ENCODE measurements at regions not wholly inside any gene's neighbourhood (a gene's known extent, or its start where the extent isn't known, plus 50 kb on each side); places are given as distances from the start of the nearest gene placed in this dataset.

- WGBS, 2 experiments (ENCODE audit: insufficient coverage in 2 of 2), result 84 to 86% methylated on average over 3 to 8 of the region's 13 CpGs
- no peak overlapping the region for H3K4me3 ChIP-seq (ENCODE audit: extremely low read depth, insufficient read depth, low read length, poor library complexity, severe bottlenecking)
- no peaks in the 10 kb centered on the region for H3K36me3 ChIP-seq (ENCODE audit: control insufficient read depth, insufficient read depth, low read length)
- H3K27ac ChIP-seq (ENCODE audit: low read depth, low read length, severe bottlenecking), result no peak overlapping the region
- H3K4me1 ChIP-seq (ENCODE audit: control insufficient read depth, insufficient read depth, low read length, poor library complexity, severe bottlenecking), result no peaks in the 10 kb centered on the region
- peaks cover 5% of the 10 kb centered on the region for H3K9me3 ChIP-seq (ENCODE audit: control insufficient read depth, low read length)
Observed at GRCh38 chr16:77574867-77575624, 140.2 kb upstream of the ADAMTS18 start.

GRCh38 chr16:77579351-77579891 lies 142.9 kb upstream of the NUDT7 start:
- peaks cover 5% of the 10 kb centered on the region for H3K9me3 ChIP-seq (ENCODE audit: control insufficient read depth, low read length)
- H3K27ac ChIP-seq (ENCODE audit: low read depth, low read length, severe bottlenecking), result no peak overlapping the region
- no peak overlapping the region for H3K4me3 ChIP-seq (ENCODE audit: extremely low read depth, insufficient read depth, low read length, poor library complexity, severe bottlenecking)
- 92 to 100% methylated on average over 2 of the region's 3 CpGs for WGBS, 2 experiments (ENCODE audit: insufficient coverage in 2 of 2)
- H3K36me3 ChIP-seq (ENCODE audit: control insufficient read depth, insufficient read depth, low read length), result no peaks in the 10 kb centered on the region
- H3K4me1 ChIP-seq (ENCODE audit: control insufficient read depth, insufficient read depth, low read length, poor library complexity, severe bottlenecking), result peaks cover 8% of the 10 kb centered on the region

- 65 to 67% methylated on average over 2 of the region's 2 CpGs for WGBS, 2 experiments (ENCODE audit: insufficient coverage in 2 of 2)
- peaks cover 12% of the 10 kb centered on the region for H3K4me1 ChIP-seq (ENCODE audit: control insufficient read depth, insufficient read depth, low read length, poor library complexity, severe bottlenecking)
- peaks cover 5% of the 10 kb centered on the region for H3K9me3 ChIP-seq (ENCODE audit: control insufficient read depth, low read length)
- no peak overlapping the region for H3K4me3 ChIP-seq (ENCODE audit: extremely low read depth, insufficient read depth, low read length, poor library complexity, severe bottlenecking)
- H3K27ac ChIP-seq (ENCODE audit: low read depth, low read length, severe bottlenecking), result no peak overlapping the region
- H3K36me3 ChIP-seq (ENCODE audit: control insufficient read depth, insufficient read depth, low read length), result no peaks in the 10 kb centered on the region
Observed at GRCh38 chr16:77581706-77582105, 140.6 kb upstream of the NUDT7 start.

GRCh38 chr16:77584205-77584859 lies 138.0 kb upstream of the NUDT7 start:
- 67 to 93% methylated on average over 1 to 2 of the region's 7 CpGs for WGBS, 2 experiments (ENCODE audit: insufficient coverage in 2 of 2)
- peaks cover 21% of the 10 kb centered on the region for H3K4me1 ChIP-seq (ENCODE audit: control insufficient read depth, insufficient read depth, low read length, poor library complexity, severe bottlenecking)
- H3K36me3 ChIP-seq (ENCODE audit: control insufficient read depth, insufficient read depth, low read length), result no peaks in the 10 kb centered on the region
- no peaks in the 10 kb centered on the region for H3K9me3 ChIP-seq (ENCODE audit: control insufficient read depth, low read length)
- H3K4me3 ChIP-seq (ENCODE audit: extremely low read depth, insufficient read depth, low read length, poor library complexity, severe bottlenecking), result no peak overlapping the region
- no peak overlapping the region for H3K27ac ChIP-seq (ENCODE audit: low read depth, low read length, severe bottlenecking)

- Histone ChIP-seq H3K4me3 (ENCODE audit: extremely low read depth, insufficient read depth, low read length, poor library complexity, severe bottlenecking) (no peak overlapping the region), H3K27ac (ENCODE audit: low read depth, low read length, severe bottlenecking) (no peak overlapping the region), H3K9me3 (ENCODE audit: control insufficient read depth, low read length) (no peaks in the 10 kb centered on the region), H3K4me1 (ENCODE audit: control insufficient read depth, insufficient read depth, low read length, poor library complexity, severe bottlenecking) (peaks cover 21% of the 10 kb centered on the region), H3K36me3 (ENCODE audit: control insufficient read depth, insufficient read depth, low read length) (no peaks in the 10 kb centered on the region)
- WGBS, 2 experiments (ENCODE audit: insufficient coverage in 2 of 2), result 90 to 91% methylated on average over 7 to 15 of the region's 16 CpGs
Observed at GRCh38 chr16:77585379-77586251, 136.7 kb upstream of the NUDT7 start.

GRCh38 chr16:77588389-77588788 lies 133.9 kb upstream of the NUDT7 start:
- Histone ChIP-seq H3K27ac (ENCODE audit: low read depth, low read length, severe bottlenecking) (no peak overlapping the region), H3K9me3 (ENCODE audit: control insufficient read depth, low read length) (no peaks in the 10 kb centered on the region), H3K36me3 (ENCODE audit: control insufficient read depth, insufficient read depth, low read length) (no peaks in the 10 kb centered on the region), H3K4me3 (ENCODE audit: extremely low read depth, insufficient read depth, low read length, poor library complexity, severe bottlenecking) (no peak overlapping the region), H3K4me1 (ENCODE audit: control insufficient read depth, insufficient read depth, low read length, poor library complexity, severe bottlenecking) (peaks cover 17% of the 10 kb centered on the region)
- WGBS, 2 experiments (ENCODE audit: insufficient coverage in 2 of 2), result 78 to 90% methylated on average over 2 to 3 of the region's 3 CpGs

GRCh38 chr16:77589071-77589765 lies 133.1 kb upstream of the NUDT7 start:
- no peaks in the 10 kb centered on the region for H3K36me3 ChIP-seq (ENCODE audit: control insufficient read depth, insufficient read depth, low read length)
- no peaks in the 10 kb centered on the region for H3K9me3 ChIP-seq (ENCODE audit: control insufficient read depth, low read length)
- H3K4me1 ChIP-seq (ENCODE audit: control insufficient read depth, insufficient read depth, low read length, poor library complexity, severe bottlenecking), result peaks cover 17% of the 10 kb centered on the region
- whole genome bisulfite sequencing, 2 experiments (ENCODE audit: insufficient coverage in 2 of 2), result 86 to 94% methylated on average over 8 to 9 of the region's 10 CpGs
- H3K27ac ChIP-seq (ENCODE audit: low read depth, low read length, severe bottlenecking), result no peak overlapping the region
- no peak overlapping the region for H3K4me3 ChIP-seq (ENCODE audit: extremely low read depth, insufficient read depth, low read length, poor library complexity, severe bottlenecking)

- H3K4me3 ChIP-seq (ENCODE audit: extremely low read depth, insufficient read depth, low read length, poor library complexity, severe bottlenecking), result no peak overlapping the region
- H3K9me3 ChIP-seq (ENCODE audit: control insufficient read depth, low read length), result no peaks in the 10 kb centered on the region
- no peak overlapping the region for H3K27ac ChIP-seq (ENCODE audit: low read depth, low read length, severe bottlenecking)
- H3K4me1 ChIP-seq (ENCODE audit: control insufficient read depth, insufficient read depth, low read length, poor library complexity, severe bottlenecking), result peaks cover 22% of the 10 kb centered on the region
- no peaks in the 10 kb centered on the region for H3K36me3 ChIP-seq (ENCODE audit: control insufficient read depth, insufficient read depth, low read length)
- WGBS, 2 experiments (ENCODE audit: insufficient coverage in 2 of 2), result 88 to 89% methylated on average over 9 of the region's 9 CpGs
Observed at GRCh38 chr16:77590707-77591106, 131.6 kb upstream of the NUDT7 start.

- H3K27ac ChIP-seq (ENCODE audit: low read depth, low read length, severe bottlenecking), result no peak overlapping the region
- H3K4me1 ChIP-seq (ENCODE audit: control insufficient read depth, insufficient read depth, low read length, poor library complexity, severe bottlenecking), result peaks cover 19% of the 10 kb centered on the region
- H3K9me3 ChIP-seq (ENCODE audit: control insufficient read depth, low read length), result no peaks in the 10 kb centered on the region
- no peak overlapping the region for H3K4me3 ChIP-seq (ENCODE audit: extremely low read depth, insufficient read depth, low read length, poor library complexity, severe bottlenecking)
- H3K36me3 ChIP-seq (ENCODE audit: control insufficient read depth, insufficient read depth, low read length), result no peaks in the 10 kb centered on the region
- WGBS, 2 experiments (ENCODE audit: insufficient coverage in 2 of 2), result 86 to 88% methylated on average over 2 to 3 of the region's 6 CpGs
Observed at GRCh38 chr16:77591347-77591746, 131.0 kb upstream of the NUDT7 start.

GRCh38 chr16:77592021-77592420 lies 130.3 kb upstream of the NUDT7 start:
- no peak overlapping the region for H3K4me3 ChIP-seq (ENCODE audit: extremely low read depth, insufficient read depth, low read length, poor library complexity, severe bottlenecking)
- no peaks in the 10 kb centered on the region for H3K9me3 ChIP-seq (ENCODE audit: control insufficient read depth, low read length)
- 86 to 100% methylated on average over 1 of the region's 2 CpGs for WGBS, 2 experiments (ENCODE audit: insufficient coverage in 2 of 2)
- H3K4me1 ChIP-seq (ENCODE audit: control insufficient read depth, insufficient read depth, low read length, poor library complexity, severe bottlenecking), result peaks cover 18% of the 10 kb centered on the region
- no peak overlapping the region for H3K27ac ChIP-seq (ENCODE audit: low read depth, low read length, severe bottlenecking)
- no peaks in the 10 kb centered on the region for H3K36me3 ChIP-seq (ENCODE audit: control insufficient read depth, insufficient read depth, low read length)

All from mesodermal cell (in vitro differentiated cells).